Colonic mucosa (tissue), 4 donors: ENCODE measurements at regions not wholly inside any gene's neighbourhood (a gene's known extent, or its start where the extent isn't known, plus 50 kb on each side); places are given as distances from the start of the nearest gene placed in this dataset.

Experiments used
- DNase-seq: peaks from one replicate; pipeline ENCODE4 v3.0.0-alpha.2; 2020
- H3K27ac ChIP-seq: fragments of 200-600 bp; one replicate; pipeline ENCODE4 v1.8.0; 2021
- H3K27me3 ChIP-seq: fragments of 200-600 bp; one replicate; pipeline ENCODE4 v1.8.0; 2021
- H3K36me3 ChIP-seq: fragments of 200-600 bp; one replicate; pipeline ENCODE4 v1.8.0; 2021
- H3K4me1 ChIP-seq: fragments of 200-600 bp; one replicate; pipeline ENCODE4 v1.8.0; 2021; ENCODE audit warnings: mild to moderate bottlenecking
- H3K4me3 ChIP-seq: fragments of 200-600 bp; one replicate; pipeline ENCODE4 v1.8.0; 2021
- H3K9ac ChIP-seq, 2 donors: one replicate each; pipeline ENCODE4 v1.7.0; 2013; ENCODE audit warnings: control low read depth in 2 of 2, low read depth in 2 of 2, low read length in 2 of 2
- H3K9me3 ChIP-seq: fragments of 200-600 bp; one replicate; pipeline ENCODE4 v1.8.0; 2021
- CTCF ChIP-seq: fragments of 200-600 bp; IDR thresholded peaks from one replicate; pipeline ENCODE4 v1.8.0; 2022; ENCODE audit warnings: antibody characterized with exemption, mild to moderate bottlenecking
- intact Hi-C: fragments of 100-400 bp; cut with DNase I; formaldehyde crosslinking; loops from one replicate; pipeline ENCODE4 v1.14.1; 2022
- donor health status: healthy.
- donor health status: DM: no; HTN: no; CAD: no.
- donor health status: DM: no; HTN: no; CAD: no.

DNA sequence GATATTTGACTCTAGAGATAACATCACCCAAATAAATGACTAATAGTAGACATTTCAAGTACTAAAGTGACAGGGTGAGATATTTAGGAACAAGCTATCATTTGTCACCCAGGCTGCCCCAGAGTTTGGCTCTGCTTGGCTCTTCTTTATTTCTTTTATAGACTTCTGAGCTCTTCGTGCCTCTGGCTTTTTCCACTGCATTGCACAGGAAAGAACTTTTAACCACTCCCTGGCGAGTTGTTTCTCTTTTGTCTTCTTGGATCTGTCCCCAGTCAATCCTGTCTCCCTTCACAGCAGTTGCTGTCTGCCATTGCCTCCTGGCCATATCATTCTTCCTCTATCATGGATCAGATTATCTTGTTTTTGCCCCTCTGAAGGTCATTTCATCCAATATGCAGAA is 339.2 kb upstream of the DCBLD2 start:
- no peaks in the 10 kb centered on the region for H3K27me3 ChIP-seq
- no peak overlapping the region for H3K27ac ChIP-seq
- no peak for TF ChIP-seq CTCF
- H3K36me3 ChIP-seq = no peaks in the 10 kb centered on the region
- no peak overlapping the region for H3K9ac ChIP-seq
- intact Hi-C loops = no loop called here
- H3K4me3 ChIP-seq = no peak overlapping the region
- no peaks in the 10 kb centered on the region for H3K4me1 ChIP-seq
- no peak for DNase-seq
- H3K9me3 ChIP-seq = no peaks in the 10 kb centered on the region

GRCh38 chr3:99236576-99236975 is 335.1 kb upstream of the DCBLD2 start:
- intact Hi-C loops = no loop called here
- Histone ChIP-seq H3K27me3 (no peaks in the 10 kb centered on the region), H3K27ac (no peak overlapping the region), H3K9ac (no peak overlapping the region), H3K4me3 (no peak overlapping the region), H3K36me3 (no peaks in the 10 kb centered on the region), H3K9me3 (no peaks in the 10 kb centered on the region), H3K4me1 (no peaks in the 10 kb centered on the region)
- no peak for TF ChIP-seq CTCF
- no peak for DNase-seq

- H3K36me3 ChIP-seq = no peaks in the 10 kb centered on the region
- no peaks in the 10 kb centered on the region for H3K27me3 ChIP-seq
- H3K27ac ChIP-seq = no peak overlapping the region
- H3K9me3 ChIP-seq = no peaks in the 10 kb centered on the region
- H3K4me1 ChIP-seq = no peaks in the 10 kb centered on the region
- no peak overlapping the region for H3K9ac ChIP-seq
- no peak overlapping the region for H3K4me3 ChIP-seq
- intact Hi-C loops = no loop called here
- no peak for DNase-seq
- TF ChIP-seq CTCF = no peak
Observed at GRCh38 chr3:99232696-99233095, 331.2 kb upstream of the DCBLD2 start.

- H3K9me3 ChIP-seq = no peaks in the 10 kb centered on the region
- H3K27me3 ChIP-seq = no peaks in the 10 kb centered on the region
- no peak overlapping the region for H3K9ac ChIP-seq
- no peak for TF ChIP-seq CTCF
- H3K4me3 ChIP-seq = no peak overlapping the region
- no peaks in the 10 kb centered on the region for H3K36me3 ChIP-seq
- no peak overlapping the region for H3K27ac ChIP-seq
- intact Hi-C loops = no loop called here
- H3K4me1 ChIP-seq = no peaks in the 10 kb centered on the region
- DNase-seq = no peak
Observed at GRCh38 chr3:99218468-99218867, 317.0 kb upstream of the DCBLD2 start.

- H3K36me3 ChIP-seq = no peaks in the 10 kb centered on the region
- H3K27ac ChIP-seq = no peak overlapping the region
- TF ChIP-seq CTCF = no peak
- DNase-seq = no peak
- intact Hi-C loops = no loop called here
- no peaks in the 10 kb centered on the region for H3K4me1 ChIP-seq
- no peaks in the 10 kb centered on the region for H3K27me3 ChIP-seq
- no peak overlapping the region for H3K9ac ChIP-seq
- no peaks in the 10 kb centered on the region for H3K9me3 ChIP-seq
- no peak overlapping the region for H3K4me3 ChIP-seq
Observed at GRCh38 chr3:99212969-99213368, 311.5 kb upstream of the DCBLD2 start.

GRCh38 chr3:99211309-99211708 is 309.8 kb upstream of the DCBLD2 start:
- no peaks in the 10 kb centered on the region for H3K4me1 ChIP-seq
- no peak for DNase-seq
- TF ChIP-seq CTCF = no peak
- H3K9ac ChIP-seq = no peak overlapping the region
- intact Hi-C loops = no loop called here
- no peak overlapping the region for H3K4me3 ChIP-seq
- no peaks in the 10 kb centered on the region for H3K27me3 ChIP-seq
- no peaks in the 10 kb centered on the region for H3K9me3 ChIP-seq
- H3K27ac ChIP-seq = no peak overlapping the region
- no peaks in the 10 kb centered on the region for H3K36me3 ChIP-seq
